HG03439 (cell line): ENCODE measurements at regions not wholly inside any gene's neighbourhood (a gene's known extent, or its start where the extent isn't known, plus 50 kb on each side); places are given as distances from the start of the nearest gene placed in this dataset.
A peak's percentile ranks its signal among the peaks of the same experiment; 100 is the strongest.

Experiments
- ATAC-seq: cut with Tn5 transposase; IDR thresholded peaks from one replicate; pipeline ENCODE4 v1.9.1; 2021; ENCODE audit warnings: mild to moderate bottlenecking, moderate library complexity; ENCODE audit not compliant: unreplicated experiment

- no peak for ATAC-seq
These were observed 254.6 kb downstream of the UACA start for GRCh38 chr15:70508561-70509281.

DNA sequence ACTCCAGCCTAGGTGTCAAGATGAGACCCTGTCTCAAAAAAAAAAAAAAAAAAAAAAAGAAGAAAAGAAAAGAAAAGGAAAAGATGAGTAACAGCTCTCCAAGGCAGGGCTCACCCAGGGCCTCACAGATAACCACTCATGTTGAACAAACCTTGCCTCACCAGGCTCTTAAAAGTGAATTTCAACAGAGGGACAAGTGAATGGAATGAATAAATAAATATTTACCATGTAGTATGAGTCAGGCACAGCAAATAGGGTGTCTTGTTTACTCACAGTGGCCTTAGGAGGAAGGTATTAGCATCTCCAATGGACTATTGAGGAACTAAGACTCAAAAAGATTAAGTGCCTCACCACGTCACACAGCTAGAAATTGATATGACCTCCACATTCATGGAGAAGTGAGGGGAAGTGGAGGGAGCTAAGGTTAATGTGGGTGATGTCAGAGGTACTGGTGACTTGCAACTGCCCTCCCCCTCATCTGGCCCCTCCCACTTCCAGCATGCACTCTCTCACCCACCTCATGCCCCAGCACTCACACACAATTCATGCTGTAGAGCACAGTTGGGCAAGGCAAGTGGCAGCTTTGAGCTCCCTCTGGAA lies 255.5 kb downstream of the UACA start:
- no peak for ATAC-seq

GRCh38 chr15:70505936-70506912 lies 257.1 kb downstream of the UACA start:
- no peak for ATAC-seq

DNA sequence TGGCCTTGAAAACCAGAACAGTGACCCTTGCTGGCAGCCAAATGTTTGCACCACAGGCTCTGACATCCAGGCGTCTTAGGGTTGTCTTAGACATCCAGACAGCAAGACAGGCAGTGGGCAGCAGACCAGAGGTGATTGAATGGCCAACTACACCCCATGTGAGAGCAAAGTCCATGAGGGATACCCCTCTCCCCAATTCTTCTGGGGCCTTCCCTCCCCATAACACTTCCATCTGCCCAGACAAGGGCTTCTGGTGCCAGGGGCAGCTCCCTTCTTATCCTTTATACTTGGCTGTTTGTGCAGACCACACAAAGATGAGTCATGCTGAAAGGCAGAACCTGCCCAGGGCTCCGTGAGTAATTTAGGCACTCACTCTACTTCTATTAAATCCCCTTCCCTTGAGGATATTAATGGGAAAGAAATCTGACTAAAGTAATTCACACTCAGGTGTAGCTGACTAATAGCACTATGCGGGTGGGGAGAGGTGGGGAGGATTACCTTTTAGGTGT lies 257.9 kb downstream of the UACA start:
- ATAC-seq: no peak

DNA sequence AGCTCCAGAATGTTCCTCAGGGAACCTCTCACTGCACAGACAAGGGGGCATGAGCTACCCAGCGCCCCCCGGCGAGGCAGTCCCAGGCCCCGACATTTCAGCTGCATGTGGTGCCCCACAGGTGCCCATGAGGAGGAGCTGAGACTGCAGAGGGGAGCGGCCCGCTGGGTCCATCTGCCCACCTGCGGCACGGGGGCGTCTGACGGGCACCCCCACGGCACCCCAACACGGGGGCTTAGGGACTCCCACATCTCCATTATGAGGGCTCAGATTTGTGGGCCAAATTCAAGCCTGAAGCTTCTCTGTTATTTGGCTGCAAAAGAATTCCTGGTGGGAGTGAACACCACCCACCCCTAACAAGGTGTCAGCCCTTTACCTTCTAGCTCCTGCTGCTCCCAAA lies 258.4 kb downstream of the UACA start:
- ATAC-seq: peak; percentile 6

DNA sequence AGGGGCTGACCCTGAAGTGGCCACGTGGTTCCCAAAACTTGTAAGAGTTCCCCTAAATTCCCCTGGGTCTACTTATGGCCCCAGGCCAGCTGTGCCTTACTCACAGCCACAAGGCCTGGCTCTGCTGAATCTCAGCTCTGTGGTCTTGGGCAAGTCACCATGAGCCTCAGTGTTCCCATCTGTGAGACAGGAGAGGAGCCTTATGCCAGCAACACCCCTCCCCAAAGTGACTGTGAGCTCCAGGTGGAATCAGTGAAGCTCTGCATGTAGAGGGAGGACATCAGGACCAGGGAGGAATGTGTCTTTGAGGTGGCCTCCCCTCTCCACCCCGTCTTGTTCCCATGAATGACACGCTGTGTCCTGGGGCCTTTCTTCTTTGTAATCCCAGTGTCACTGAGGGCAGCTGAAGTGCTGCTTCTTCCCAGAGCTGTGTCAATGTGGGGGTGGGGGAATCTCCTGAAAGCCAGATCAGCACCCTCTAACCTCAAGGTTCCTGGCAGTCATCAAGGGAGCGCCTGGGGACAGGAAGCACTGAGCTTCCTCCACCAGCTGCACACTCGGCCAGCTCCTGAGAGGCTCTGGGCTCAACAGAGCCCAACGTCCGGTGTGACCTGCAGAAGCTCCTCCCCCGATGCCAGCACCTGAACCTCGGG lies 258.9 kb downstream of the UACA start:
- ATAC-seq: peak; percentile 48

DNA sequence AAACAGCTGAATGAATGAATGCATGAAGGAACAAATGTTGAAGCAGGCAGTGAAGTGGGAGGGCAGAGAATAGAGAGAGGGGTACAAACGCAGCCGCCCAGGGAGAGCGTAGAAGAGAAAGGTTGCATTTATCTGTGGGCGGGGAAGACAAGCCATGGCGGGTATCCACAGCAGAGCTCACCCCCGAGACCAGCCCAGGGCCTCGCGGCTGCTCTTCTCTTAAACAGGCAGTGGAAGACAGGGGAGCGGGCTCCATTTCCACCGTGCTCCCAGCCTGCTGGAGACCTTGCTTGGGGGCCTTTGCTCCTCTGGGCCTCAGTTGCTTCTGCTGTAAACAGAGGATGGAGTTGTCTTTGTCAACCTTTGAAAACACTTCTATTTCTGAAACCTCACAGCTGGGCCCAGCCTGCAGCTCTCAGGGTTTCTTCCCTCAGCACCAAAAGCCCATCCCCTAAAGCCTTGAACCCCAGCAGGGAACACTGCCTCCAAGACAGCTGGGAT lies 259.5 kb downstream of the UACA start:
- ATAC-seq: no peak

- peak; percentile 35 for ATAC-seq
These were observed 260.1 kb downstream of the UACA start for GRCh38 chr15:70503073-70503745.

DNA sequence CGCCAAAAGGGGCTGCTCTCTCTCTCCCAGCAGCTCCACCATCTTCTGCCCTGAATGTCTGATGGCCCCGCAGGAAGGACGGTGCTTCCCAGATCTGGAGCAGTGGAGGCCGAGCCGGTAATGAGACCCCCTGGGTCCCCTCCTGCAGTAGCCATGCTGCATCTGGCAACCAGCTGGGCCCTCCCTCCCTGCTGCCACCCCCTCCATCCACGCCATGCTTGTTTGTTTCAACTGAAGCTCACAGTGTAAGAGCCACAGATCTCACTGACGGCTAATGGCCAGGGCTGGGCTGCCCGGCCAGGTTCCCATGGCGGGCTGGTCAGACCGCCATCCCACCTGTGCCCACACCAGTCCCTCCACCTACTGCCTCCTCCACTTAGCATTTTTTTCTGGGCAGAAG lies 260.8 kb downstream of the UACA start:
- no peak for ATAC-seq

DNA sequence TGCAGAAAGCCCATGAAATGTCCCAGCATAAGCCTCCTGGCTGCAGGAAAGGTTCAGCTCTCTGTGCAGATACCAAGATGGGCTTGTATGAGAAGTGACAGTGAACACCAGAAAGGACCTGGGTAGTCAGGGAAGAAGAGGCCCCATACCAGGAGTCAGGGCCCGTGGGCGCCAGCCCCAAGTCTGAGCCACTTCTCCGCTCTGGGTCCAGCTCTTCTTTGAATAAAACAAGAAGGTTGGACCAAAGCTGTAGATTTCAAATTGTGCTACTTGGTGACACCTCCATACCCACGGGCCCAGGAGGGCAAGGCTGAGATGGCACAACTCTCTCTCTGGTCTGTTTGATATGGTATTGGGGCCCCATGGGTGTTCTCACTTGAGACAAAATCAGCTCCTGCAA lies 261.5 kb downstream of the UACA start:
- ATAC-seq: no peak

DNA sequence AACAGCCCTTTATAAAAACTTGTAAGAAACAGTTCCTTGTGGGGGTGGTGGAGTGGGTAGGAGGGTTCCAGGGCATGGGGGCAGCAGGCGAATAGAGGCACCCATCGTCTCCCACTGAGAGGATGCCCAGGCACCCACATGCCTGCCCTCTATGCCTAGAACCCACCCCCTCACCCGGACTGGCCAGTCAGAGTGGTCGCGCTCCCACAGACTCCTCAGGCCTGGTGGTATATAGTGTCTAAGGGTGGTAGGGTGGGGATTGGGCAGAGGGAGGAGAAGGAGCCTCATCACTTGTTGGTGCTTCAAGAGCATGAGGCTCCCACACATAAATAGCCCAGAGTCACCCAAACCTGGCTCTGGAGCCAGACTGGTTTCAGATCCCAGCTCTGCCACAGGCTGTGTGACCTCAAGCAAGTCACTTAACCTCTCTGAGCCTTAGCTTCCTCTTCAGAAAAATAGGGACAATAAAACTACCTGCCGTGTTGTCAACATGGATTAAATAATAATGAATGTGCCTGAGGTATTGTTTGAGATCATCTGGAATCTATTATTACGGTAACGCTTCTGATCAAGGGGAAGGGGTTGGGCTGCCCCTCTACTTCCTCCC lies 262.1 kb downstream of the UACA start:
- no peak for ATAC-seq

- ATAC-seq: no peak
These were observed 263.6 kb downstream of the UACA start for GRCh38 chr15:70499791-70500190.

DNA sequence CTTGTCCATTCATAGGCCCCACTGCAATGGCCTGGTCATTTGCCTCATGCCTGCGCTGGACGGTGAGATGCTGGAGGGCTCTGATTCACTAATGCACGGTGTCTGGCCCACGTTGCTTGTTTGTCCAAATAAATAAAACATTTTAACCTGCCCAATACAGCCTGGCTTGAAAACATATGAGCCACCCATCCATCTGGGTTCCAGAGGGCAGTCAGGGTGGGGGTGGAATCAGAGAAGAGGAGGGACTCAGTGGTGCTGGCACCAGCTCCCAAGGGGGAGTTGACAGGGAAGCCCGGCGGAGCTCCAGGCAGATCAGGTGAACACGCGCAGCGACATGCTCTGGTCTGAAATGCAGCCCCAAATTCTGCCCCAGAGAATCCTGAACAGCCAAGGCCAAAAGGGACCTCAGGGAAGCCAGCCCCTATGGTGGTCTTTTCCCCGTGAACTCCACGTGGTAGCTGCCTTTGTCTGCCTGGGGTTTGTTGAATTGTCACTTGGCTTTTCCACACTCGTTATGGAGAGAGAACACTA lies 265.2 kb downstream of the UACA start:
- ATAC-seq: no peak

- ATAC-seq: no peak
These were observed 265.7 kb downstream of the UACA start for GRCh38 chr15:70497661-70498060.

GRCh38 chr15:70495991-70496599 lies 267.3 kb downstream of the UACA start:
- no peak for ATAC-seq

DNA sequence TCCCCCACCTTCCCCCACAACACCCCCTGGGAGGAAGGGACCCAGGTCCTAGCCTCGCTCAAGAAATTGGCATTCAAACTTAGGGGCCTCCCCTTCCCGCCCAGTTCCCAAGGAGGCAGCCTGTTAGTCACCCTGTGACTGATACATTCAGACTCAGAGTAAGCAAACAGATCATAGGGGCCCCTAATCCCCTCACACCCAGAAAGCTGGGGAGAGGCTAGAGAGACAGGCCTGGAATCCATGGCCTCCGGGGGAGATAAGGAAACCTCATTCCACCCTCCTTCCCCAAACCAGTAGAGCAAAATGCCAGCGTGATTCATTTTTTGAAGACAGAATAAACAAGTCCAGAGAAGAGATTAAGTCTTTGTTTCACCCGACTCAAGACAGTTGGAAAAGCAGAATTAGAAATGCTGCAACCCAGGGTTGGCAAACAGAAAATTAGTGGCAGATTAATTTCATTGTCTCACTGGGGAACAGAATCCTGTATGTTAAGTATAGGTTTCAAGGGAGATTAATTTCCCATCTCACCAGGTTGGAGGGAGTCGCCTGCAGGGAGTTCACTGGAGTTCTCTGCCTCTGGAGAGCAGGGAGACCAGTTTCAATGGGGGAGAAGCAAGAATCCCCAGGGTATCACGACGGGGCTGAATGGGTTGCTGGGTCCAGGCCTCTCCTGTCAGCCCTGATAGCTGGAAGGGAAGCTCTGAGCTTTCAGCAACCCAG lies 268.3 kb downstream of the UACA start:
- no peak for ATAC-seq

GRCh38 chr15:70494517-70494851 lies 268.9 kb downstream of the UACA start:
- ATAC-seq: no peak

DNA sequence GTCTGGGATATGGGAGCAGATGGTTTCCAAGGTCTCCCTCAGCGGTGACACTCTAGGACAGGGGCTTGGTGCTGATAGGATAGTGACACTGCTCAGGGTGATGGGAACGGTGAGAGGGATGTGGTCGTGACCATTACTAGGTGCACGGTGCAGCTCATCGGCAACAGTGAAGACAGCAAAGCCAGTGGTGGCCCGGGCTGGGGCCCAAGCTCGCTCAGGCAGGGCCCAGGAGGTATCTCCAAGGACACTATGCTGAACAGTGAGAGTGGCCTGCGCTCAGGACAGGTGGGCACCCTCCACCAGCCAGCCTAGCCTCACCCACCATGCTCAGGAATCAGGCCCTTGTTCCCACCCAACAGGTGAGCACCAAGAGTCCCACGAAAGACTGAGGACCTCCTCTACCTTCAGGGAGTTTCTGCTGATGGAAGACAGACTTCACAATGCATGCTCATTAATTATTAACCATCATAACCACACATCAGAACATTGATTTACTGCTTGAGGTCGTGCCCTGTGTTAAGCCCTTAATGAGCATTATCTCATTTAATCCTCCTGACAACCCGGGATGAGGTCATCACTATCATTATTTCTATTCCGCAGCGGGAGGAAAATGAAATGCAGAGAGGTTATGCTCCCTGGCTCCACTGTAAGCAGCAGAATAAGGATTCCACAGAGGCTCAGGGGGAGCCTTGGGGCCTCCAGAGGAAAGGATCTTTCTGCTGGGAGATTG lies 269.4 kb downstream of the UACA start:
- ATAC-seq: no peak
